Sigmoid colon (tissue), 6 donors: ENCODE measurements at regions not wholly inside any gene's neighbourhood (a gene's known extent, or its start where the extent isn't known, plus 50 kb on each side); places are given as distances from the start of the nearest gene placed in this dataset.
"Not testable (repeated sequence)": the region's sequence is repeated elsewhere in the genome, so short reads cannot be mapped to it uniquely, and the experiment has no call there.

Source experiments
- DNase-seq: peaks from one replicate; pipeline ENCODE4 v3.0.0-alpha.2; 2019
- H3K27ac ChIP-seq, 4 donors: fragments of 200-600 bp; sonication (generic); one replicate each; pipeline ENCODE4 v1.5.1; 2016 to 2019; ENCODE audit warnings: mild to moderate bottlenecking in 1 of 4
- H3K27me3 ChIP-seq, 3 donors: fragments of 200-600 bp; sonication (generic); one replicate each; pipeline ENCODE4 v1.5.1; 2019; ENCODE audit warnings: mild to moderate bottlenecking in 1 of 3
- H3K36me3 ChIP-seq, 4 donors: fragments of 200-600 bp; sonication (generic); one replicate each; pipeline ENCODE4 v1.5.1; 2016 to 2019
- H3K4me1 ChIP-seq, 4 donors: fragments of 200-600 bp; sonication (generic); one replicate each; pipeline ENCODE4 v1.5.1; 2017 to 2019
- H3K4me3 ChIP-seq, 4 donors: fragments of 200-600 bp; sonication (generic); one replicate each; pipeline ENCODE4 v1.5.1; 2017 to 2019; ENCODE audit warnings: mild to moderate bottlenecking in 2 of 4, moderate library complexity in 1 of 4
- H3K9me3 ChIP-seq, 4 donors: fragments of 200-600 bp in 3 of 4; sonication (generic) in 3 of 4; one replicate each; pipeline versions ENCODE4 v1.5.1 to v1.6.1; 2013 to 2019
- EP300 ChIP-seq, 4 donors: sonication (generic); formaldehyde crosslinking; IDR thresholded peaks; one replicate each; pipeline ENCODE4 v1.6.1; 2017; ENCODE audit warnings: antibody characterized with exemption in 4 of 4
- POLR2A ChIP-seq, 2 donors: fragments of 450-650 bp; IDR thresholded peaks; one replicate each; pipeline ENCODE4 v1.6.1; 2016; ENCODE audit warnings: antibody characterized with exemption in 2 of 2, mild to moderate bottlenecking in 2 of 2, moderate library complexity in 2 of 2
- POLR2AphosphoS5 ChIP-seq, 4 donors: sonication (generic); formaldehyde crosslinking; IDR thresholded peaks; one replicate each; pipeline ENCODE4 v1.6.1; 2017; ENCODE audit warnings: antibody characterized with exemption in 4 of 4
- WGBS, 2 donors: extraction: QIAGEN DNeasy Blood & Tissue Kit; methylation state at CpG; one replicate each; pipeline ENCODE4 v1.1.7; 2013; 5-methylcytosine and 5-hydroxymethylcytosine counted together
- intact Hi-C: fragments of 100-400 bp; cut with DNase I; formaldehyde crosslinking; loops from one replicate; pipeline ENCODE4 v1.15.1; 2023
- TF ChIP-seq, protein P1 (sequence below), 4 experiments: fragments of 450-650 bp in 3 of 4; fragments of 200-600 bp in 1 of 4; IDR thresholded peaks; one replicate each; pipeline ENCODE4 v1.5.1; 2016 to 2019; ENCODE audit warnings: antibody characterized with exemption in 4 of 4, mild to moderate bottlenecking in 3 of 4, moderate library complexity in 2 of 4
- donor health status: healthy with polysubstance abuse.
- donor health status: healthy.

- Histone ChIP-seq H3K4me3 (no peak overlapping the region), H3K27me3 (peaks cover 0 to 35% (median 0%) of the 10 kb centered on the region in 3 donors), H3K27ac (no peak overlapping the region), H3K4me1 (peaks cover 0 to 2% (median under 1%) of the 10 kb centered on the region in 4 donors), H3K36me3 (no peaks in the 10 kb centered on the region), H3K9me3 (no peaks in the 10 kb centered on the region)
- no peak for TF ChIP-seq POLR2AphosphoS5 (IDR thresholded peaks at IDR 0.05)
- TF ChIP-seq, protein P1, sequence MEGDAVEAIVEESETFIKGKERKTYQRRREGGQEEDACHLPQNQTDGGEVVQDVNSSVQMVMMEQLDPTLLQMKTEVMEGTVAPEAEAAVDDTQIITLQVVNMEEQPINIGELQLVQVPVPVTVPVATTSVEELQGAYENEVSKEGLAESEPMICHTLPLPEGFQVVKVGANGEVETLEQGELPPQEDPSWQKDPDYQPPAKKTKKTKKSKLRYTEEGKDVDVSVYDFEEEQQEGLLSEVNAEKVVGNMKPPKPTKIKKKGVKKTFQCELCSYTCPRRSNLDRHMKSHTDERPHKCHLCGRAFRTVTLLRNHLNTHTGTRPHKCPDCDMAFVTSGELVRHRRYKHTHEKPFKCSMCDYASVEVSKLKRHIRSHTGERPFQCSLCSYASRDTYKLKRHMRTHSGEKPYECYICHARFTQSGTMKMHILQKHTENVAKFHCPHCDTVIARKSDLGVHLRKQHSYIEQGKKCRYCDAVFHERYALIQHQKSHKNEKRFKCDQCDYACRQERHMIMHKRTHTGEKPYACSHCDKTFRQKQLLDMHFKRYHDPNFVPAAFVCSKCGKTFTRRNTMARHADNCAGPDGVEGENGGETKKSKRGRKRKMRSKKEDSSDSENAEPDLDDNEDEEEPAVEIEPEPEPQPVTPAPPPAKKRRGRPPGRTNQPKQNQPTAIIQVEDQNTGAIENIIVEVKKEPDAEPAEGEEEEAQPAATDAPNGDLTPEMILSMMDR (IDR thresholded peaks at IDR 0.05), result no peak
- no peak for TF ChIP-seq EP300 (IDR thresholded peaks at IDR 0.05)
- TF ChIP-seq POLR2A (IDR thresholded peaks at IDR 0.05), result no peak
- 61 to 62% methylated on average over 1 of the region's 1 CpG for WGBS, 2 donors
- intact Hi-C loops, result no loop called here
- no peak for DNase-seq
Measured at GRCh38 chr13:26847281-26847680, 86.7 kb upstream of the GPR12 start.

DNA sequence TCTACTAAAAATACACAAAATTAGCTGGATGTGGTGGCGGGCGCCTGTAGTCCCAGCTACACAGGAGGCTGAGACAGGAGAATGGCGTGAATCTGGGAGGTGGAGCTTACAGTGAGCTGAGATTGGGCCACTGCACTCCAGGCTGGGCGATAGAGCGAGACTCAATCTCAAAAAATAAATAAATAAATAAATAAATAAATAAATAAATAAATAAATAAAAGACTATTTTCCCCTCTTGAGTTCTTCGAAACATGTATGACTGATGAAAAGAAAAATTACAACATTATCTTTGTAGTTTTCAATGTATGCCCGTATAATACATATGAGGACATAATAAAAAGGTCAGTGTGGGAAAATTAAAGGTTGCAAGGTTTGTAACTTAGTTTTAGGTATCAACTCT lies 84.5 kb upstream of the GPR12 start:
- peaks cover 0 to 31% (median 0%) of the 10 kb centered on the region in 3 donors for H3K27me3 ChIP-seq
- H3K4me1 ChIP-seq, H3K27ac ChIP-seq, intact Hi-C loops, H3K36me3 ChIP-seq, DNase-seq, H3K9me3 ChIP-seq, H3K4me3 ChIP-seq: not testable (repeated sequence)
- 86 to 92% methylated on average over 7 of the region's 7 CpGs for WGBS, 2 donors

GRCh38 chr13:26839682-26840081 lies 79.1 kb upstream of the GPR12 start:
- no peak overlapping the region for H3K4me3 ChIP-seq
- no peaks in the 10 kb centered on the region for H3K36me3 ChIP-seq
- peaks cover 0 to 16% (median 0%) of the 10 kb centered on the region in 3 donors for H3K27me3 ChIP-seq
- 18 to 58% methylated on average over 4 of the region's 4 CpGs for WGBS, 2 donors
- H3K4me1 ChIP-seq, result no peaks in the 10 kb centered on the region
- intact Hi-C loops, result no loop called here
- TF ChIP-seq EP300 (IDR thresholded peaks at IDR 0.05) (no peak), POLR2A (IDR thresholded peaks at IDR 0.05) (no peak), POLR2AphosphoS5 (IDR thresholded peaks at IDR 0.05) (no peak)
- TF ChIP-seq, protein P1 (IDR thresholded peaks at IDR 0.05), result no peak
- H3K27ac ChIP-seq, result no peak overlapping the region
- H3K9me3 ChIP-seq, result peaks cover 0 to 2% (median 0%) of the 10 kb centered on the region in 4 donors
- no peak for DNase-seq

- no peak for DNase-seq
- H3K4me1 ChIP-seq, result no peaks in the 10 kb centered on the region
- H3K36me3 ChIP-seq, result no peaks in the 10 kb centered on the region
- peaks cover 0 to 2% (median 0%) of the 10 kb centered on the region in 4 donors for H3K9me3 ChIP-seq
- WGBS, 2 donors, result 65 to 69% methylated on average over 2 of the region's 2 CpGs
- intact Hi-C loops, result no loop called here
- no peak overlapping the region for H3K4me3 ChIP-seq
- no peak overlapping the region for H3K27ac ChIP-seq
- peaks cover 0 to 16% (median 0%) of the 10 kb centered on the region in 3 donors for H3K27me3 ChIP-seq
- TF ChIP-seq, protein P1 (IDR thresholded peaks at IDR 0.05), result no peak
- TF ChIP-seq EP300 (IDR thresholded peaks at IDR 0.05) (no peak), POLR2AphosphoS5 (IDR thresholded peaks at IDR 0.05) (no peak), POLR2A (IDR thresholded peaks at IDR 0.05) (no peak)
Measured at GRCh38 chr13:26838821-26839220, 78.2 kb upstream of the GPR12 start.

GRCh38 chr13:26837997-26838396 lies 77.4 kb upstream of the GPR12 start:
- H3K9me3 ChIP-seq, result peaks cover 0 to 2% (median 0%) of the 10 kb centered on the region in 4 donors
- no peak for DNase-seq
- intact Hi-C loops, result no loop called here
- peaks cover 0 to 21% (median 0%) of the 10 kb centered on the region in 3 donors for H3K27me3 ChIP-seq
- H3K36me3 ChIP-seq, result no peaks in the 10 kb centered on the region
- TF ChIP-seq POLR2AphosphoS5 (IDR thresholded peaks at IDR 0.05) (no peak), EP300 (IDR thresholded peaks at IDR 0.05) (no peak), POLR2A (IDR thresholded peaks at IDR 0.05) (no peak)
- TF ChIP-seq, protein P1 (IDR thresholded peaks at IDR 0.05), result no peak
- 50 to 83% methylated on average over 6 of the region's 6 CpGs for WGBS, 2 donors
- H3K27ac ChIP-seq, result no peak overlapping the region
- H3K4me1 ChIP-seq, result no peaks in the 10 kb centered on the region
- H3K4me3 ChIP-seq, result no peak overlapping the region
